Dendritic cell treated with granulocyte-macrophage colony-stimulating factor and Interleukin-4, amounts not matched to agents 40 ng/mL and 50 ng/mL, for 4 days (primary cell): ENCODE measurements at regions not wholly inside any gene's neighbourhood (a gene's known extent, or its start where the extent isn't known, plus 50 kb on each side); places are given as distances from the start of the nearest gene placed in this dataset.

Source experiments
- H3K27ac Mint-ChIP-seq: one replicate; pipeline ENCODE4 v1.8.0; 2022; ENCODE audit warnings: mild to moderate bottlenecking, mixed read lengths
- H3K27me3 Mint-ChIP-seq: one replicate; pipeline ENCODE4 v1.8.0; 2022; ENCODE audit warnings: mild to moderate bottlenecking, mixed read lengths
- H3K36me3 Mint-ChIP-seq: one replicate; pipeline ENCODE4 v1.8.0; 2022; ENCODE audit warnings: low read depth, mixed read lengths
- H3K4me1 Mint-ChIP-seq: one replicate; pipeline ENCODE4 v1.8.0; 2022; ENCODE audit warnings: low read depth, mixed read lengths
- H3K4me3 Mint-ChIP-seq: one replicate; pipeline ENCODE4 v1.8.0; 2022; ENCODE audit warnings: mild to moderate bottlenecking, moderate library complexity, mixed read lengths
- H3K9me3 Mint-ChIP-seq: one replicate; pipeline ENCODE4 v1.8.0; 2022; ENCODE audit warnings: mixed read lengths
- intact Hi-C: fragments of 100-400 bp; cut with micrococcal nuclease; formaldehyde crosslinking; loops from one replicate; pipeline ENCODE4 v1.15.0; 2022

GRCh38 chr6:113428702-113429101 is 428.4 kb upstream of the MARCKS start:
- Mint-ChIP-seq H3K4me3 (no peak overlapping the region), H3K36me3 (no peaks in the 10 kb centered on the region), H3K4me1 (peaks cover 22% of the 10 kb centered on the region), H3K27me3 (no peaks in the 10 kb centered on the region), H3K9me3 (no peaks in the 10 kb centered on the region), H3K27ac (no peak overlapping the region)
- intact Hi-C loops: no loop called here

GRCh38 chr6:113432521-113433334 is 424.4 kb upstream of the MARCKS start:
- Mint-ChIP-seq H3K27me3 (no peaks in the 10 kb centered on the region), H3K4me3 (no peak overlapping the region)

GRCh38 chr6:113433335-113433991 is 423.7 kb upstream of the MARCKS start:
- intact Hi-C loops: no loop called here
- no peaks in the 10 kb centered on the region for H3K36me3 Mint-ChIP-seq
- H3K27ac Mint-ChIP-seq: peak overlapping the region; percentile 25
- no peaks in the 10 kb centered on the region for H3K9me3 Mint-ChIP-seq
- H3K4me3 Mint-ChIP-seq: no peak overlapping the region
- no peaks in the 10 kb centered on the region for H3K27me3 Mint-ChIP-seq
- H3K4me1 Mint-ChIP-seq: peaks cover 21% of the 10 kb centered on the region

More at GRCh38 chr6:113432521-113433334, 424.4 kb upstream of the MARCKS start:
- Mint-ChIP-seq H3K4me1 (peaks cover 26% of the 10 kb centered on the region), H3K9me3 (no peaks in the 10 kb centered on the region), H3K36me3 (no peaks in the 10 kb centered on the region), H3K27ac (no peak overlapping the region)
- intact Hi-C loops: no loop called here

- Mint-ChIP-seq H3K4me3 (no peak overlapping the region), H3K9me3 (no peaks in the 10 kb centered on the region), H3K27ac (no peak overlapping the region), H3K36me3 (no peaks in the 10 kb centered on the region), H3K27me3 (no peaks in the 10 kb centered on the region), H3K4me1 (peaks cover 19% of the 10 kb centered on the region)
- intact Hi-C loops: no loop called here
These were observed 422.5 kb upstream of the MARCKS start for GRCh38 chr6:113434641-113435040.

GRCh38 chr6:113437566-113437965 is 419.6 kb upstream of the MARCKS start:
- H3K27me3 Mint-ChIP-seq: no peaks in the 10 kb centered on the region
- H3K27ac Mint-ChIP-seq: no peak overlapping the region
- intact Hi-C loops: no loop called here
- no peaks in the 10 kb centered on the region for H3K9me3 Mint-ChIP-seq
- no peaks in the 10 kb centered on the region for H3K36me3 Mint-ChIP-seq
- H3K4me3 Mint-ChIP-seq: no peak overlapping the region
- H3K4me1 Mint-ChIP-seq: peaks cover 14% of the 10 kb centered on the region

GRCh38 chr6:113439866-113440265 is 417.3 kb upstream of the MARCKS start:
- intact Hi-C loops: no loop called here
- H3K4me1 Mint-ChIP-seq: no peaks in the 10 kb centered on the region
- no peaks in the 10 kb centered on the region for H3K27me3 Mint-ChIP-seq
- no peak overlapping the region for H3K27ac Mint-ChIP-seq
- no peak overlapping the region for H3K4me3 Mint-ChIP-seq
- H3K9me3 Mint-ChIP-seq: no peaks in the 10 kb centered on the region
- no peaks in the 10 kb centered on the region for H3K36me3 Mint-ChIP-seq

- H3K4me3 Mint-ChIP-seq: no peak overlapping the region
- peaks cover under 1% of the 10 kb centered on the region for H3K4me1 Mint-ChIP-seq
- intact Hi-C loops: no loop called here
- no peaks in the 10 kb centered on the region for H3K36me3 Mint-ChIP-seq
- no peak overlapping the region for H3K27ac Mint-ChIP-seq
- no peaks in the 10 kb centered on the region for H3K27me3 Mint-ChIP-seq
- no peaks in the 10 kb centered on the region for H3K9me3 Mint-ChIP-seq
These were observed 415.1 kb upstream of the MARCKS start for GRCh38 chr6:113442040-113442439.

- no peak overlapping the region for H3K4me3 Mint-ChIP-seq
These were observed 411.9 kb upstream of the MARCKS start for GRCh38 chr6:113445201-113445600.

GRCh38 chr6:113447088-113447831 is 409.9 kb upstream of the MARCKS start:
- H3K27ac Mint-ChIP-seq: peak overlapping the region; percentile 27
- no peaks in the 10 kb centered on the region for H3K27me3 Mint-ChIP-seq
- no peak overlapping the region for H3K4me3 Mint-ChIP-seq
- no peaks in the 10 kb centered on the region for H3K9me3 Mint-ChIP-seq
- H3K36me3 Mint-ChIP-seq: no peaks in the 10 kb centered on the region
- peaks cover 13% of the 10 kb centered on the region for H3K4me1 Mint-ChIP-seq
- intact Hi-C loops: no loop called here

More at GRCh38 chr6:113445201-113445600, 411.9 kb upstream of the MARCKS start:
- Mint-ChIP-seq H3K36me3 (no peaks in the 10 kb centered on the region), H3K27me3 (no peaks in the 10 kb centered on the region), H3K4me1 (peaks cover 13% of the 10 kb centered on the region), H3K27ac (no peak overlapping the region), H3K9me3 (no peaks in the 10 kb centered on the region)
- intact Hi-C loops: no loop called here

- H3K36me3 Mint-ChIP-seq: no peaks in the 10 kb centered on the region
- no peaks in the 10 kb centered on the region for H3K27me3 Mint-ChIP-seq
- intact Hi-C loops: no loop called here
- no peaks in the 10 kb centered on the region for H3K9me3 Mint-ChIP-seq
- H3K4me1 Mint-ChIP-seq: peaks cover 13% of the 10 kb centered on the region
- no peak overlapping the region for H3K4me3 Mint-ChIP-seq
- no peak overlapping the region for H3K27ac Mint-ChIP-seq
These were observed 408.1 kb upstream of the MARCKS start for GRCh38 chr6:113449051-113449450.

GRCh38 chr6:113450061-113450465 is 407.1 kb upstream of the MARCKS start:
- Mint-ChIP-seq H3K27me3 (no peaks in the 10 kb centered on the region), H3K9me3 (no peaks in the 10 kb centered on the region), H3K27ac (no peak overlapping the region), H3K4me1 (peaks cover 13% of the 10 kb centered on the region), H3K4me3 (no peak overlapping the region), H3K36me3 (no peaks in the 10 kb centered on the region)
- intact Hi-C loops: no loop called here

GRCh38 chr6:113451049-113451448 is 406.1 kb upstream of the MARCKS start:
- Mint-ChIP-seq H3K9me3 (no peaks in the 10 kb centered on the region), H3K27me3 (no peaks in the 10 kb centered on the region), H3K36me3 (no peaks in the 10 kb centered on the region), H3K27ac (no peak overlapping the region), H3K4me3 (no peak overlapping the region), H3K4me1 (peaks cover 13% of the 10 kb centered on the region)
- intact Hi-C loops: no loop called here

- Mint-ChIP-seq H3K27ac (no peak overlapping the region), H3K4me1 (no peaks in the 10 kb centered on the region), H3K27me3 (no peaks in the 10 kb centered on the region), H3K36me3 (no peaks in the 10 kb centered on the region), H3K4me3 (no peak overlapping the region), H3K9me3 (no peaks in the 10 kb centered on the region)
- intact Hi-C loops: no loop called here
These were observed 399.9 kb upstream of the MARCKS start for GRCh38 chr6:113457198-113457597.

GRCh38 chr6:113457751-113458150 is 399.4 kb upstream of the MARCKS start:
- Mint-ChIP-seq H3K27me3 (no peaks in the 10 kb centered on the region), H3K4me1 (no peaks in the 10 kb centered on the region), H3K36me3 (no peaks in the 10 kb centered on the region), H3K27ac (no peak overlapping the region), H3K9me3 (no peaks in the 10 kb centered on the region), H3K4me3 (no peak overlapping the region)
- intact Hi-C loops: no loop called here
